ENCODE measurements at regions not wholly inside any gene's neighbourhood (a gene's known extent, or its start where the extent isn't known, plus 50 kb on each side); places are given as distances from the start of the nearest gene placed in this dataset.

GRCh38 chr18:67001052-67001451, 397.2 kb upstream of the CDH19 start:
- TF ChIP-seq, protein P1, sequence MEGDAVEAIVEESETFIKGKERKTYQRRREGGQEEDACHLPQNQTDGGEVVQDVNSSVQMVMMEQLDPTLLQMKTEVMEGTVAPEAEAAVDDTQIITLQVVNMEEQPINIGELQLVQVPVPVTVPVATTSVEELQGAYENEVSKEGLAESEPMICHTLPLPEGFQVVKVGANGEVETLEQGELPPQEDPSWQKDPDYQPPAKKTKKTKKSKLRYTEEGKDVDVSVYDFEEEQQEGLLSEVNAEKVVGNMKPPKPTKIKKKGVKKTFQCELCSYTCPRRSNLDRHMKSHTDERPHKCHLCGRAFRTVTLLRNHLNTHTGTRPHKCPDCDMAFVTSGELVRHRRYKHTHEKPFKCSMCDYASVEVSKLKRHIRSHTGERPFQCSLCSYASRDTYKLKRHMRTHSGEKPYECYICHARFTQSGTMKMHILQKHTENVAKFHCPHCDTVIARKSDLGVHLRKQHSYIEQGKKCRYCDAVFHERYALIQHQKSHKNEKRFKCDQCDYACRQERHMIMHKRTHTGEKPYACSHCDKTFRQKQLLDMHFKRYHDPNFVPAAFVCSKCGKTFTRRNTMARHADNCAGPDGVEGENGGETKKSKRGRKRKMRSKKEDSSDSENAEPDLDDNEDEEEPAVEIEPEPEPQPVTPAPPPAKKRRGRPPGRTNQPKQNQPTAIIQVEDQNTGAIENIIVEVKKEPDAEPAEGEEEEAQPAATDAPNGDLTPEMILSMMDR (IDR thresholded peaks at IDR 0.05 in 4 of 5, conservative IDR thresholded peaks at IDR 0.05 in 1 of 5) = no peak
- no peak for TF ChIP-seq POLR2A (IDR thresholded peaks at IDR 0.05)

Measured in gastrocnemius medialis (tissue), 4 donors.